ENCODE measurements at regions not wholly inside any gene's neighbourhood (a gene's known extent, or its start where the extent isn't known, plus 50 kb on each side); places are given as distances from the start of the nearest gene placed in this dataset.
"Not testable (repeated sequence)": the region's sequence is repeated elsewhere in the genome, so short reads cannot be mapped to it uniquely, and the experiment has no call there.

- DNase-seq (ENCODE audit: low spot score) (no peak), ATAC-seq (no peak)
- Mint-ChIP-seq H3K4me1 (ENCODE audit: low read depth in 2 of 2) (no peaks in the 10 kb centered on the region), H3K9me3 (no peaks in the 10 kb centered on the region), H3K27me3 (peaks cover 0 to 17% of the 10 kb centered on the region in 2 donors), H3K36me3 (no peaks in the 10 kb centered on the region), H3K4me3 (no peak overlapping the region), H3K27ac (no peak overlapping the region)
Measured at GRCh38 chr18:6497543-6497942, 82.8 kb upstream of the L3MBTL4 start.

- Mint-ChIP-seq H3K36me3 (no peaks in the 10 kb centered on the region), H3K4me3 (no peak overlapping the region), H3K4me1 (ENCODE audit: low read depth in 2 of 2) (no peaks in the 10 kb centered on the region), H3K27me3 (peaks cover 2 to 19% of the 10 kb centered on the region in 2 donors), H3K27ac (no peak overlapping the region), H3K9me3 (no peaks in the 10 kb centered on the region)
- no peak for DNase-seq (ENCODE audit: low spot score)
- no peak for ATAC-seq
Measured at GRCh38 chr18:6498289-6498856, 83.7 kb upstream of the L3MBTL4 start.

GRCh38 chr18:6504605-6505497 lies 90.1 kb upstream of the L3MBTL4 start:
- Mint-ChIP-seq H3K27me3 (peaks cover 26% of the 10 kb centered on the region in 2 donors), H3K4me1 (ENCODE audit: low read depth in 2 of 2) (no peaks in the 10 kb centered on the region), H3K9me3 (no peaks in the 10 kb centered on the region), H3K36me3 (no peaks in the 10 kb centered on the region), H3K27ac (no peak overlapping the region), H3K4me3 (no peak overlapping the region)
- DNase-seq (ENCODE audit: low spot score) (no peak), ATAC-seq (no peak)

GRCh38 chr18:6505498-6505875 lies 90.8 kb upstream of the L3MBTL4 start:
- ATAC-seq, result no peak
- H3K4me3 Mint-ChIP-seq, result no peak overlapping the region
- H3K36me3 Mint-ChIP-seq, result no peaks in the 10 kb centered on the region
- H3K27ac Mint-ChIP-seq, result no peak overlapping the region
- no peaks in the 10 kb centered on the region for H3K4me1 Mint-ChIP-seq (ENCODE audit: low read depth in 2 of 2)
- DNase-seq (ENCODE audit: low spot score), result no peak
- peaks cover 24 to 26% of the 10 kb centered on the region in 2 donors for H3K27me3 Mint-ChIP-seq
- no peaks in the 10 kb centered on the region for H3K9me3 Mint-ChIP-seq

GRCh38 chr18:6509417-6509816 lies 94.7 kb upstream of the L3MBTL4 start:
- peaks cover 10 to 17% of the 10 kb centered on the region in 2 donors for H3K27me3 Mint-ChIP-seq
- DNase-seq (ENCODE audit: low spot score) (no peak), ATAC-seq (no peak)
- no peak overlapping the region for H3K4me3 Mint-ChIP-seq
- H3K4me1 Mint-ChIP-seq (ENCODE audit: low read depth in 2 of 2), result no peaks in the 10 kb centered on the region
- H3K36me3 Mint-ChIP-seq, result no peaks in the 10 kb centered on the region
- no peak overlapping the region for H3K27ac Mint-ChIP-seq
- H3K9me3 Mint-ChIP-seq, result no peaks in the 10 kb centered on the region

GRCh38 chr18:6509832-6510231 lies 95.1 kb upstream of the L3MBTL4 start:
- Mint-ChIP-seq H3K9me3 (no peaks in the 10 kb centered on the region), H3K4me3 (no peak overlapping the region), H3K27me3 (peaks cover 7 to 13% of the 10 kb centered on the region in 2 donors), H3K4me1 (ENCODE audit: low read depth in 2 of 2) (no peaks in the 10 kb centered on the region), H3K27ac (no peak overlapping the region), H3K36me3 (no peaks in the 10 kb centered on the region)
- no peak for ATAC-seq
- DNase-seq (ENCODE audit: low spot score), result no peak

- peaks cover 35% of the 10 kb centered on the region in 2 donors for H3K27me3 Mint-ChIP-seq
- H3K36me3 Mint-ChIP-seq, result no peaks in the 10 kb centered on the region
Measured at GRCh38 chr18:6520901-6521300, 106.2 kb upstream of the L3MBTL4 start.

GRCh38 chr18:6521803-6522418 lies 107.2 kb upstream of the L3MBTL4 start:
- DNase-seq (ENCODE audit: low spot score), result peak; percentile 65
- Mint-ChIP-seq H3K9me3 (no peaks in the 10 kb centered on the region), H3K36me3 (no peaks in the 10 kb centered on the region), H3K27ac (no peak overlapping the region), H3K27me3 (peaks cover 33 to 35% of the 10 kb centered on the region in 2 donors), H3K4me1 (ENCODE audit: low read depth in 2 of 2) (no peaks in the 10 kb centered on the region), H3K4me3 (no peak overlapping the region)
- ATAC-seq, result no peak

More at GRCh38 chr18:6520901-6521300, 106.2 kb upstream of the L3MBTL4 start:
- ATAC-seq (no peak), DNase-seq (ENCODE audit: low spot score) (no peak)
- Mint-ChIP-seq H3K4me3 (no peak overlapping the region), H3K27ac (no peak overlapping the region), H3K9me3 (no peaks in the 10 kb centered on the region), H3K4me1 (ENCODE audit: low read depth in 2 of 2) (no peaks in the 10 kb centered on the region)

- DNase-seq (ENCODE audit: low spot score) (no peak), ATAC-seq (no peak)
- H3K27ac Mint-ChIP-seq, result no peak overlapping the region
- no peaks in the 10 kb centered on the region for H3K36me3 Mint-ChIP-seq
- no peaks in the 10 kb centered on the region for H3K4me1 Mint-ChIP-seq (ENCODE audit: low read depth in 2 of 2)
- H3K4me3 Mint-ChIP-seq, result no peak overlapping the region
- peaks cover 28 to 38% of the 10 kb centered on the region in 2 donors for H3K27me3 Mint-ChIP-seq
- H3K9me3 Mint-ChIP-seq, result no peaks in the 10 kb centered on the region
Measured at GRCh38 chr18:6525604-6526003, 110.9 kb upstream of the L3MBTL4 start.

GRCh38 chr18:6537475-6537874 lies 122.8 kb upstream of the L3MBTL4 start:
- Mint-ChIP-seq H3K27ac (no peak overlapping the region), H3K4me3 (no peak overlapping the region), H3K36me3 (no peaks in the 10 kb centered on the region), H3K4me1 (ENCODE audit: low read depth in 2 of 2) (no peaks in the 10 kb centered on the region), H3K27me3 (peaks cover 7 to 19% of the 10 kb centered on the region in 2 donors), H3K9me3 (no peaks in the 10 kb centered on the region)
- DNase-seq (ENCODE audit: low spot score), result no peak
- ATAC-seq, result no peak

- H3K36me3 Mint-ChIP-seq; DNase-seq (ENCODE audit: low spot score); ATAC-seq; H3K4me3 Mint-ChIP-seq; H3K9me3 Mint-ChIP-seq; H3K27ac Mint-ChIP-seq; H3K4me1 Mint-ChIP-seq (ENCODE audit: low read depth in 2 of 2): not testable (repeated sequence)
- H3K27me3 Mint-ChIP-seq, result peaks cover 10 to 13% of the 10 kb centered on the region in 2 donors
Measured at GRCh38 chr18:6541131-6541679, 126.5 kb upstream of the L3MBTL4 start.

GRCh38 chr18:6542296-6542695 lies 127.6 kb upstream of the L3MBTL4 start:
- Mint-ChIP-seq H3K9me3 (no peaks in the 10 kb centered on the region), H3K27ac (no peak overlapping the region), H3K27me3 (peaks cover 11 to 13% of the 10 kb centered on the region in 2 donors), H3K4me3 (no peak overlapping the region), H3K4me1 (ENCODE audit: low read depth in 2 of 2) (no peaks in the 10 kb centered on the region), H3K36me3 (no peaks in the 10 kb centered on the region)
- DNase-seq (ENCODE audit: low spot score) (no peak), ATAC-seq (no peak)

GRCh38 chr18:6543330-6543908 lies 128.7 kb upstream of the L3MBTL4 start:
- H3K27me3 Mint-ChIP-seq, result peaks cover 13 to 15% of the 10 kb centered on the region in 2 donors
- H3K36me3 Mint-ChIP-seq, result no peaks in the 10 kb centered on the region
- no peak for DNase-seq (ENCODE audit: low spot score)
- H3K4me1 Mint-ChIP-seq (ENCODE audit: low read depth in 2 of 2), result no peaks in the 10 kb centered on the region
- H3K4me3 Mint-ChIP-seq, result no peak overlapping the region
- H3K9me3 Mint-ChIP-seq, result no peaks in the 10 kb centered on the region
- H3K27ac Mint-ChIP-seq, result no peak overlapping the region
- no peak for ATAC-seq
